ENCODE measurements at regions not wholly inside any gene's neighbourhood (a gene's known extent, or its start where the extent isn't known, plus 50 kb on each side); places are given as distances from the start of the nearest gene placed in this dataset.

- DNase-seq = no peak
These were observed 273.3 kb upstream of the LRIG3 start for GRCh38 chr12:59193476-59194050.

GRCh38 chr12:59191372-59191771, 271.1 kb upstream of the LRIG3 start:
- no peak for DNase-seq

GRCh38 chr12:59186451-59186850, 266.1 kb upstream of the LRIG3 start:
- DNase-seq = no peak

GRCh38 chr12:59185295-59185694, 265.0 kb upstream of the LRIG3 start:
- DNase-seq = no peak

GRCh38 chr12:59182658-59183455, 262.6 kb upstream of the LRIG3 start:
- no peak for DNase-seq

- no peak for DNase-seq
These were observed 261.9 kb upstream of the LRIG3 start for GRCh38 chr12:59182191-59182590.

GRCh38 chr12:59181196-59181777, 261.0 kb upstream of the LRIG3 start:
- DNase-seq = no peak

GRCh38 chr12:59179231-59179630, 258.9 kb upstream of the LRIG3 start:
- DNase-seq = no peak

- no peak for DNase-seq
These were observed 253.4 kb upstream of the LRIG3 start for GRCh38 chr12:59173695-59174094.

GRCh38 chr12:59168647-59169046, 248.3 kb upstream of the LRIG3 start:
- no peak for DNase-seq

GRCh38 chr12:59166457-59166856, 246.2 kb upstream of the LRIG3 start:
- DNase-seq = no peak

GRCh38 chr12:59164991-59165718, 244.9 kb upstream of the LRIG3 start:
- DNase-seq = no peak

GRCh38 chr12:59164226-59164625, 243.9 kb upstream of the LRIG3 start:
- DNase-seq = no peak

- no peak for DNase-seq
These were observed 238.4 kb upstream of the LRIG3 start for GRCh38 chr12:59158681-59159080.

- no peak for DNase-seq
These were observed 237.8 kb upstream of the LRIG3 start for GRCh38 chr12:59158066-59158465.

- no peak for DNase-seq
These were observed 235.1 kb upstream of the LRIG3 start for GRCh38 chr12:59155448-59155847.

GRCh38 chr12:59151243-59151642, 230.9 kb upstream of the LRIG3 start:
- DNase-seq = no peak

- peak; percentile 61 for DNase-seq
These were observed 229.8 kb upstream of the LRIG3 start for GRCh38 chr12:59149995-59150642.

GRCh38 chr12:59147791-59148190, 227.5 kb upstream of the LRIG3 start:
- DNase-seq = no peak

GRCh38 chr12:59142183-59142790, 222.0 kb upstream of the LRIG3 start:
- no peak for DNase-seq

- no peak for DNase-seq
These were observed 214.4 kb upstream of the LRIG3 start for GRCh38 chr12:59134750-59135149.

GRCh38 chr12:59131462-59131861, 211.2 kb upstream of the LRIG3 start:
- no peak for DNase-seq

- DNase-seq = no peak
These were observed 202.5 kb upstream of the LRIG3 start for GRCh38 chr12:59122784-59123183.
